Chondrocyte (in vitro differentiated cells): ENCODE measurements at regions not wholly inside any gene's neighbourhood (a gene's known extent, or its start where the extent isn't known, plus 50 kb on each side); places are given as distances from the start of the nearest gene placed in this dataset.
A peak's percentile ranks its signal among the peaks of the same experiment; 100 is the strongest.
"Not testable (repeated sequence)": the region's sequence is repeated elsewhere in the genome, so short reads cannot be mapped to it uniquely, and the experiment has no call there.

Experiments
- DNase-seq: peaks from one replicate; pipeline ENCODE4 v3.0.0; 2021; ENCODE audit warnings: mixed read lengths, low spot score
- H3K27ac Mint-ChIP-seq: one replicate; pipeline ENCODE4 v1.8.0; 2021; ENCODE audit warnings: mild to moderate bottlenecking, moderate library complexity, mixed read lengths; ENCODE audit not compliant: unreplicated experiment
- H3K27me3 Mint-ChIP-seq: 2 replicates; pipeline ENCODE4 v1.8.0; 2021; ENCODE audit warnings: low read depth, mixed read lengths
- H3K36me3 Mint-ChIP-seq: 2 replicates; pipeline ENCODE4 v1.8.0; 2021; ENCODE audit warnings: low read depth, mixed read lengths
- H3K4me1 Mint-ChIP-seq: 2 replicates; pipeline ENCODE4 v1.8.0; 2021; ENCODE audit warnings: low read depth, mild to moderate bottlenecking, mixed read lengths
- H3K4me3 Mint-ChIP-seq: one replicate; pipeline ENCODE4 v1.8.0; 2021; ENCODE audit warnings: mild to moderate bottlenecking, moderate library complexity, mixed read lengths; ENCODE audit not compliant: unreplicated experiment
- H3K9me3 Mint-ChIP-seq: 2 replicates; pipeline ENCODE4 v1.8.0; 2021; ENCODE audit warnings: low read depth, mixed read lengths
- TF ChIP-seq, protein P1 (sequence below): fragments of 200-600 bp; sonication (generic); IDR thresholded peaks from 2 replicates; pipeline ENCODE4 v1.5.0; 2021; ENCODE audit warnings: antibody characterized with exemption, mild to moderate bottlenecking, moderate library complexity

DNA sequence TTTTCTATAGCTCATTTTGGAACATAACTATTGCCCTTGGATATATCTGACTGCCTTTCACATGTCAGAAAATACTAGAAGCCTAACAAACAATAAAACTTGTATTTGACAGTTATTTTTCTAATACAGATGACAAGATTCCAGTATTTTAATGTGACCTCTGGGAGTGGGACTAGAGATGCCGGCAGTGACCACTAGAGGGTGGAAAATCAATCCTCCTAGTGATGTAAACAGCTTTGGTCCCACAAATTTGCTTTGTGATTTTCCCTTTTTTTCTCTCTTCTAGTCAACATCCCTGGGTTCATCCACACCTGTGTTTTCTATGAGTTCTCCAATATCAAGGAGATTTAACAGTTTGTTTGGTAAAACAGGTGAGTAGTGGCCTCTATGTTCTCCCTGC lies 615.1 kb downstream of the SPATA31A6 start:
- H3K27ac Mint-ChIP-seq, DNase-seq, H3K4me1 Mint-ChIP-seq, H3K4me3 Mint-ChIP-seq, H3K36me3 Mint-ChIP-seq, H3K27me3 Mint-ChIP-seq, H3K9me3 Mint-ChIP-seq: not testable (repeated sequence)
- TF ChIP-seq, protein P1, sequence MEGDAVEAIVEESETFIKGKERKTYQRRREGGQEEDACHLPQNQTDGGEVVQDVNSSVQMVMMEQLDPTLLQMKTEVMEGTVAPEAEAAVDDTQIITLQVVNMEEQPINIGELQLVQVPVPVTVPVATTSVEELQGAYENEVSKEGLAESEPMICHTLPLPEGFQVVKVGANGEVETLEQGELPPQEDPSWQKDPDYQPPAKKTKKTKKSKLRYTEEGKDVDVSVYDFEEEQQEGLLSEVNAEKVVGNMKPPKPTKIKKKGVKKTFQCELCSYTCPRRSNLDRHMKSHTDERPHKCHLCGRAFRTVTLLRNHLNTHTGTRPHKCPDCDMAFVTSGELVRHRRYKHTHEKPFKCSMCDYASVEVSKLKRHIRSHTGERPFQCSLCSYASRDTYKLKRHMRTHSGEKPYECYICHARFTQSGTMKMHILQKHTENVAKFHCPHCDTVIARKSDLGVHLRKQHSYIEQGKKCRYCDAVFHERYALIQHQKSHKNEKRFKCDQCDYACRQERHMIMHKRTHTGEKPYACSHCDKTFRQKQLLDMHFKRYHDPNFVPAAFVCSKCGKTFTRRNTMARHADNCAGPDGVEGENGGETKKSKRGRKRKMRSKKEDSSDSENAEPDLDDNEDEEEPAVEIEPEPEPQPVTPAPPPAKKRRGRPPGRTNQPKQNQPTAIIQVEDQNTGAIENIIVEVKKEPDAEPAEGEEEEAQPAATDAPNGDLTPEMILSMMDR, result peak; percentile 62

DNA sequence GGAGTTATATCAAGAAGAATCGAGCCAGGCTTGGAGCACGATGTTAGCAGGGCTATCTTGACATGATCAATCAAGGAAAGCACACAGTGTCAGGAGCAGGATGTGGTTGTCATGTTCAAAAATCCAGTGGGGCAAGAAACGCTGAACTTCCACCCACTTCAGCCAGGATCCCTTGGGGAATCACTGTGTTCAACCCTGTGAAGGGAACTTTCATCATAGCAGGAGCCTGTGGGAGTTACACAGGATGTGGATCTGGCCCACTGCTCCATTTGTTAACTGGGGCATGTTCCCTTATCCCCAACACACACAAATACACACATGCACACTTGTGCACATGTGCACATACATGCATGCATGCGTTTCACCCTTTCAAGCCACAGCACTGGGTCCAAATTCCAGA lies 619.3 kb downstream of the SPATA31A6 start:
- not testable (repeated sequence) for H3K9me3 Mint-ChIP-seq, H3K4me1 Mint-ChIP-seq, H3K36me3 Mint-ChIP-seq, H3K27ac Mint-ChIP-seq, H3K4me3 Mint-ChIP-seq, DNase-seq
- H3K27me3 Mint-ChIP-seq, result peaks cover 11% of the 10 kb centered on the region

- not testable (repeated sequence) for H3K27ac Mint-ChIP-seq, DNase-seq, H3K36me3 Mint-ChIP-seq, H3K27me3 Mint-ChIP-seq, H3K9me3 Mint-ChIP-seq, H3K4me3 Mint-ChIP-seq, H3K4me1 Mint-ChIP-seq
- TF ChIP-seq, protein P1, result peak; percentile 34
Measured at GRCh38 chr9:42806674-42807073, 623.2 kb downstream of the SPATA31A6 start.

DNA sequence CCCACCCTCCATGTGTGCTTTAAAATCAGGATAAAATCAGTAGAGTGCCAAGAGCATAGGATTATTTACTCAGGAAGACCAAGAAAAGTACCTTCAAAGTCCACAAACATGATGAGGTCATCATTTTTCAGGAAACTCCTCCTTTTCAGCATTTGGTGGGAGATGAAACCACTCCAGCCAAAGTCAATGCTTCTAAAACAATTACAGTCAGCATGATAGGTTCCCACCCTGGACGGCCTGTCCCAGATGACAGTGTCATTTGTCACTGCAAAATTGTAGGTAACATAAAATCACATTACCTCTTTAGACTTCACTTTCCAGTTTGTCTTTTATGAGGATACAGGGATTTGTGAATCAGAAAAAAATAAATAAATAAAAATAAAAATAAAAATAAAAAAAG lies 638.0 kb downstream of the SPATA31A6 start:
- not testable (repeated sequence) for H3K36me3 Mint-ChIP-seq, H3K9me3 Mint-ChIP-seq, H3K4me3 Mint-ChIP-seq, H3K4me1 Mint-ChIP-seq, DNase-seq, H3K27me3 Mint-ChIP-seq, H3K27ac Mint-ChIP-seq

DNA sequence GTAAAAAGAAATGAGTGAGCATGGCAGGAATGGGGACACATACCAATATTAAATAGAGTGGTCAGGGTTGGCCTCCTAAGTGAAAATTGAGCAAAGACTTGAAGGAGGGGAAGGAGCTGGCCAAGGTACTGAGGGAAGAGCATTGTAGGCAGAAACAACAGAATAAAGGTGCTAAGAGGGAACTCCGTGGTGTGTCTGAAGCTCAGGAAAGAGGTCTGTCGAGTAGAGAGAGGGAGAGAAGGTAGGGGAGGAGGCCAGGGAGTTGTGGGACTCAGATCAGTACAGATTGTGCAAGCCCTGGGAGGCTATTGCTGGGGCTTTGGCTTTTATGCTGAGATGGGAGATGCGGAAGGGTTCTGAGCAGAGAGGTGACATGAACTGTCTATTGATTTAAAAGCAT lies 664.7 kb downstream of the SPATA31A6 start:
- H3K36me3 Mint-ChIP-seq, H3K27me3 Mint-ChIP-seq, H3K9me3 Mint-ChIP-seq, H3K27ac Mint-ChIP-seq, H3K4me3 Mint-ChIP-seq, DNase-seq, H3K4me1 Mint-ChIP-seq: not testable (repeated sequence)

DNA sequence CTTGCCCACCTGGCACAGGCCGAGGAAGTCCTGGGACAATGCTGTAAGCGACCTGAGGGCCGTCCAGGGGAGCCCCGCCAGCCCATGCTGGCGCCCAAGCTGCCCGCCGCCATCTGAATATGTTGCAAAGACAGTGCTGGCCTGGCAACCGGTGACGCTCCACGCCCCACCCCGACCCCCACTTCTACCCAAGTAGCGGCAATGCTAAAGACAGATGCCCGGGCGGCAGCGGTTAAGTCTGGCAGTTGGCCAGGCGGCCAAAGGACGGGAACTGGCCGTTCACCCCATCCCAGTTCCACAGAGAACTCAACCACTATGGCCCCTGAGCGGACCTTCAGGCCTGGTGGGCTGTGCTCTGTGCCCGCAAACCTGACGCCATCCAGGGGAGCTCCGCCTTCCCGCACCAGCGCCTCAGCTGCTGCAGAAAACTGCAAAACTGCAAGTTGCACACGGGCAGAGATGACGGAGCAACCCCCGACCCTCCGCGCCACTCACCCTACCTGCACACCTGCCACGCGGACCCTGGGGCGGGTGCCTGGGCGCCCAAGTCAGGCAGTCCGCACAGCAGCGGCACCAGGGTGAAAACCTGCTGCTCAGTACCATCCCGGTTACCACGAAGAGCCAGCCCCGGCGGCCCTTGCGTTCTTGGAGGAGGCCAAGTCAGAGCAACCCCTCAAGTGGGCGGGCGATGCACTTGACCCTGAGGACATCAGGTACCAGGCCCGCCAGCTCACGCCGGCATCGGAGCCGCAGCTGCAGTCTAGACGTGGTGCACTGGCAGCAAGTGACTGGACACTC lies 667.6 kb downstream of the SPATA31A6 start:
- peak; percentile 75 for DNase-seq
- H3K4me1 Mint-ChIP-seq, H3K27me3 Mint-ChIP-seq, H3K4me3 Mint-ChIP-seq, H3K27ac Mint-ChIP-seq, H3K9me3 Mint-ChIP-seq, H3K36me3 Mint-ChIP-seq: not testable (repeated sequence)

GRCh38 chr9:42851701-42852100 lies 668.2 kb downstream of the SPATA31A6 start:
- H3K4me3 Mint-ChIP-seq, H3K9me3 Mint-ChIP-seq, DNase-seq, H3K36me3 Mint-ChIP-seq, H3K27ac Mint-ChIP-seq, H3K4me1 Mint-ChIP-seq, H3K27me3 Mint-ChIP-seq: not testable (repeated sequence)
